HEK293T (cell line): ENCODE measurements at regions not wholly inside any gene's neighbourhood (a gene's known extent, or its start where the extent isn't known, plus 50 kb on each side); places are given as distances from the start of the nearest gene placed in this dataset.

Source experiments
- ARNT ChIP-seq: fragments of 450-650 bp; IDR thresholded peaks from 2 replicates; pipeline ENCODE4 v1.6.1; 2017; ENCODE audit warnings: mild to moderate bottlenecking
- BHLHE40 ChIP-seq: fragments of 450-650 bp; IDR thresholded peaks from 2 replicates; pipeline ENCODE4 v1.6.1; 2016; ENCODE audit warnings: mild to moderate bottlenecking, moderate library complexity, borderline replicate concordance
- FOXA1 ChIP-seq: fragments of 450-650 bp; IDR thresholded peaks from 2 replicates; pipeline ENCODE4 v1.6.1; 2016; ENCODE audit warnings: mild to moderate bottlenecking
- FOXK2 ChIP-seq: fragments of 450-650 bp; IDR thresholded peaks from 2 replicates; pipeline ENCODE4 v1.6.1; 2016; ENCODE audit warnings: mild to moderate bottlenecking
- FOXM1 ChIP-seq: fragments of 450-650 bp; IDR thresholded peaks from 2 replicates; pipeline ENCODE4 v1.6.1; 2017; ENCODE audit warnings: mild to moderate bottlenecking, borderline replicate concordance
- L3MBTL2 ChIP-seq: fragments of 450-650 bp; conservative IDR thresholded peaks from 2 replicates; pipeline ENCODE4 v1.6.1; 2016; ENCODE audit warnings: mild to moderate bottlenecking
- SP1 ChIP-seq: fragments of 450-650 bp; IDR thresholded peaks from 2 replicates; pipeline ENCODE4 v1.6.1; 2017
- SUZ12 ChIP-seq: fragments of 450-650 bp; IDR thresholded peaks from 2 replicates; pipeline ENCODE4 v1.6.1; 2016; ENCODE audit warnings: mild to moderate bottlenecking
- TARDBP ChIP-seq: fragments of 450-650 bp; IDR thresholded peaks from 2 replicates; pipeline ENCODE4 v1.6.1; 2016

DNA sequence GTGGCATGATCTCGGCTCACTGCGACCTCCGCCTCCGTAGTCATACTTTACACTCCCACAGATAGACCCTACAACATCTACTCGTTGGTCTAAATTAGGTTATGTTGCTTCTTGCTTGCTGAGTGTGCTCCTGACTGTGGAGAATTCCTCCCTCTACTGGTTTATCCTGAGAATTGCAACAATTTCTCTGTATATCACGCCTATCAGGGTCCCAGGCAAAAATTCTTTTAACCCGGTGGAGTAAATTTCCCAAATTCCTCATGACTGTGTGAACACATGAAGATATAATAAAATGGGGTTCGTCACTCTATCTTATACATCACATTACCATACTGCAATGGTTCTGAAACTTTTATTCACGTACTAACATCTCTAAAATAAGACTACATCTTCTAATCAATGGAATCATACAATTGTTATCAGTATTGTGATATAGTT is 156.7 kb downstream of the EVA1A start:
- no peak for TF ChIP-seq BHLHE40
- no peak for TF ChIP-seq FOXK2
- no peak for TF ChIP-seq TARDBP
- TF ChIP-seq SP1: no peak
- no peak for TF ChIP-seq FOXM1
- no peak for TF ChIP-seq ARNT
- TF ChIP-seq L3MBTL2: no peak
- no peak for TF ChIP-seq FOXA1
- TF ChIP-seq SUZ12: no peak
